KMS-11 (cell line): ENCODE measurements at regions not wholly inside any gene's neighbourhood (a gene's known extent, or its start where the extent isn't known, plus 50 kb on each side); places are given as distances from the start of the nearest gene placed in this dataset.
"Not testable (repeated sequence)": the region's sequence is repeated elsewhere in the genome, so short reads cannot be mapped to it uniquely, and the experiment has no call there.

Source experiments
- H2AFZ ChIP-seq: fragments of 200-600 bp; sonication (generic); 2 replicates; pipeline ENCODE4 v1.6.1; 2016; ENCODE audit warnings: antibody characterized with exemption, mixed run types, low read depth
- H3K27ac ChIP-seq: fragments of 200-600 bp; sonication (generic); 2 replicates; pipeline ENCODE4 v1.6.1; 2016; ENCODE audit warnings: mild to moderate bottlenecking, mixed run types
- H3K27me3 ChIP-seq: fragments of 200-600 bp; sonication (generic); 2 replicates; pipeline ENCODE4 v1.6.1; 2017; ENCODE audit warnings: mild to moderate bottlenecking, low read depth, mixed run types, moderate library complexity; ENCODE audit not compliant: insufficient read depth
- H3K36me3 ChIP-seq: fragments of 200-600 bp; sonication (generic); 2 replicates; pipeline ENCODE4 v1.6.1; 2017; ENCODE audit warnings: mild to moderate bottlenecking, mixed run types; ENCODE audit not compliant: insufficient read depth
- H3K4me1 ChIP-seq: fragments of 200-600 bp; sonication (generic); 2 replicates; pipeline ENCODE4 v1.6.1; 2016; ENCODE audit warnings: mild to moderate bottlenecking, low read depth, mixed run types; ENCODE audit not compliant: poor library complexity, severe bottlenecking
- H3K4me2 ChIP-seq: fragments of 200-600 bp; sonication (generic); 2 replicates; pipeline ENCODE4 v1.7.0; 2016; ENCODE audit warnings: mild to moderate bottlenecking, mixed run types
- H3K4me3 ChIP-seq: fragments of 200-600 bp; sonication (generic); IDR thresholded peaks from 2 replicates; pipeline ENCODE4 v1.6.1; 2017; ENCODE audit warnings: low read depth, low read length, mixed read lengths; ENCODE audit not compliant: insufficient read depth
- H3K79me2 ChIP-seq: fragments of 200-600 bp; sonication (generic); 2 replicates; pipeline ENCODE4 v1.6.1; 2016; ENCODE audit warnings: low read depth, mixed run types; ENCODE audit not compliant: insufficient read depth
- H3K9ac ChIP-seq: fragments of 200-600 bp; sonication (generic); 2 replicates; pipeline ENCODE4 v1.6.1; 2016; ENCODE audit warnings: mild to moderate bottlenecking, mixed run types
- H4K20me1 ChIP-seq: fragments of 200-600 bp; sonication (generic); 2 replicates; pipeline ENCODE4 v1.6.1; 2016; ENCODE audit warnings: mild to moderate bottlenecking, mixed run types; ENCODE audit not compliant: insufficient read depth
- CTCF ChIP-seq: fragments of 200-600 bp; sonication (generic); conservative IDR thresholded peaks from 2 replicates; pipeline ENCODE4 v1.6.1; 2017; ENCODE audit warnings: low read depth, mild to moderate bottlenecking, antibody characterized with exemption, low read length, moderate library complexity, mixed read lengths

GRCh38 chr18:974606-975005, 69.9 kb downstream of the ADCYAP1 start:
- not testable (repeated sequence) for H3K4me3 ChIP-seq, H3K9ac ChIP-seq, H3K36me3 ChIP-seq, H2AFZ ChIP-seq, H4K20me1 ChIP-seq, H3K27me3 ChIP-seq, H3K4me2 ChIP-seq, H3K79me2 ChIP-seq, H3K4me1 ChIP-seq, H3K27ac ChIP-seq

- not testable (repeated sequence) for H3K36me3 ChIP-seq, H3K4me1 ChIP-seq, H3K4me3 ChIP-seq, H3K9ac ChIP-seq, H3K27ac ChIP-seq, H3K79me2 ChIP-seq, H3K27me3 ChIP-seq, H2AFZ ChIP-seq, H3K4me2 ChIP-seq, H4K20me1 ChIP-seq
These were observed 71.9 kb downstream of the ADCYAP1 start for GRCh38 chr18:976393-977128.

- H3K4me1 ChIP-seq, H3K9ac ChIP-seq, H3K4me3 ChIP-seq, H2AFZ ChIP-seq, H3K27ac ChIP-seq, H3K79me2 ChIP-seq, H4K20me1 ChIP-seq, H3K4me2 ChIP-seq, H3K36me3 ChIP-seq, H3K27me3 ChIP-seq: not testable (repeated sequence)
These were observed 72.7 kb downstream of the ADCYAP1 start for GRCh38 chr18:977327-977726.

GRCh38 chr18:977732-978131, 73.1 kb downstream of the ADCYAP1 start:
- H4K20me1 ChIP-seq, H3K9ac ChIP-seq, H3K27me3 ChIP-seq, H3K4me1 ChIP-seq, H3K4me2 ChIP-seq, H2AFZ ChIP-seq, H3K79me2 ChIP-seq, H3K27ac ChIP-seq, H3K36me3 ChIP-seq, H3K4me3 ChIP-seq: not testable (repeated sequence)

GRCh38 chr18:980586-980985, 75.9 kb downstream of the ADCYAP1 start:
- Histone ChIP-seq H3K36me3 (no peaks in the 10 kb centered on the region), H3K27ac (no peak overlapping the region), H3K4me2 (no peak overlapping the region), H3K4me1 (no peaks in the 10 kb centered on the region), H3K27me3 (no peaks in the 10 kb centered on the region), H3K4me3 (no peak overlapping the region), H3K79me2 (no peaks in the 10 kb centered on the region), H4K20me1 (no peaks in the 10 kb centered on the region), H3K9ac (no peak overlapping the region), H2AFZ (no peak overlapping the region)
- no peak for TF ChIP-seq CTCF

GRCh38 chr18:984004-984403, 79.3 kb downstream of the ADCYAP1 start:
- Histone ChIP-seq H3K9ac (no peak overlapping the region), H3K4me2 (no peak overlapping the region), H4K20me1 (no peaks in the 10 kb centered on the region), H3K27ac (no peak overlapping the region), H3K36me3 (no peaks in the 10 kb centered on the region), H3K79me2 (no peaks in the 10 kb centered on the region), H2AFZ (no peak overlapping the region), H3K4me1 (no peaks in the 10 kb centered on the region), H3K27me3 (no peaks in the 10 kb centered on the region), H3K4me3 (no peak overlapping the region)
- no peak for TF ChIP-seq CTCF
